GM19395 (cell line): ENCODE measurements at regions not wholly inside any gene's neighbourhood (a gene's known extent, or its start where the extent isn't known, plus 50 kb on each side); places are given as distances from the start of the nearest gene placed in this dataset.

ENCODE experiments used
- ATAC-seq: cut with Tn5 transposase; IDR thresholded peaks from one replicate; pipeline ENCODE4 v1.9.1; 2021; ENCODE audit warnings: mild to moderate bottlenecking, moderate library complexity; ENCODE audit not compliant: unreplicated experiment

GRCh38 chr13:72536714-72537394 is 190.6 kb downstream of the MZT1 start:
- ATAC-seq = no peak

DNA sequence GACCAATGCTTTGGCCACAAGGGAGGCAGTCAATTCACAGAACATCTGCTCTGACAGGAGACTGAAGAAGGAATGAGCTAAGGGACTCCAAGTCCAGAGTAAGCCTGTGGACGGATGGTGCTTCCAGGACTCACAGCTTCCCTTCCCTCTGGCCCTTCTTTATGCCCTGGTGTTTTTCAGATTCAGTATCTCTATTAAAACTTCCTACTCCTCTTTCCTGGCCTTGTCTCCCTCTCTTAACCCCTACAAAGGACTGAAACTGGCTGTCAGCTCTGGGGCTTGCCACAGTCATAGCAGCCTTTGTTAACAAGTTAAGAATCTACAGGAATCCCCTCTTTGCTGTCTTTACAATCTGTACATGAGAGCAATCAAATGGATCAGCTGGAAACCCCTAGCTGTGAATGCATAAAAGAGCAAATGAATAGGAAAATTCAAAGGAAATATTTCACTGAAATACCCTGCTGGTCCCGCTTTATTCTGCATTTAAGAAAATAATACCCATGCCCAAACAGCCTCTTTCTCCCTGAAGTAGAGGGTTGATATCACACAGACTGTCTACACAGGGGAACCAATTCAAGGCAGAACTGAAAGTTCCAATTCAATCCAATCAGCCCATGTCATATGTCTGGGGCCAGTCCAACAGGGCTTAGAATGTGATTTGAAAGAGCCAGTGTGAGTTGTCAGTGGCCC is 192.3 kb downstream of the MZT1 start:
- ATAC-seq = no peak

DNA sequence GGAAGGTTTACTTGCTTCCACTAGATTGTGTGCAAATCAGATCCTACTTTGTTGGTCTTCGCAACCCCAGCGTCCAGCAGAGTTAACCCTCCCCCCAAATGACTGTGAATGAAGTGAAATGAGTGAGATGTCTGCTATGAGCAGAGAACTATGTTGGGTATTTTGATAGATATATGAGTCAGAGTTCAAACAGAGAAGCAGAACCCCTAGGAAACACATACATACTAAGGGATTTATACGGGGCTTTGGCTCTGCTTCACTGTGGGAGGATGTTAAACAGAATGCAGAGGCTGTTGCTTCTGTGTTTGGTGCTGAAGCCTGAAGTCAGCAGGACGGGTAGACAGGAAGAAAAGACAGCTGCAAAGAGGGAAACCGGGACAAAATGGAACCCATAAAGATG is 197.0 kb downstream of the MZT1 start:
- no peak for ATAC-seq

- no peak for ATAC-seq
These were observed 200.1 kb downstream of the MZT1 start for GRCh38 chr13:72527333-72527732.

DNA sequence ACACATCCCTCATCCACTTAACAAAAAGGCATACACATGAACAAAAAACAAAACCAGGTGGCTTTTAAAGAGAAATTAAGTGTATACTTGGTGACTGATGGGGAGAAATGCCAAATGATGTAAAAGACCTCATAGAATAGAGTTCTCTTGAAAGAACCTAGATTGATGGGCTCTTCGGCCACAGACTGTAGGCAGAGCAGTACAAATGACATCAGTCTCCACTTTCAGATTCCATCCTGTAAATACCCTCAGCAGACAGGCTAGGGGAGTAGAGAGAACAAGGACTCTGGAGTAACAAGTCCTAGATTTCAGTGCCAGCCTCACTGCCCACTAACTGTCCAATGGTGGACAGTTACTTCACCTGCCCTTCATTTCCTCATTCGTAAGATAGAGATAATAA is 203.8 kb downstream of the MZT1 start:
- ATAC-seq = no peak

DNA sequence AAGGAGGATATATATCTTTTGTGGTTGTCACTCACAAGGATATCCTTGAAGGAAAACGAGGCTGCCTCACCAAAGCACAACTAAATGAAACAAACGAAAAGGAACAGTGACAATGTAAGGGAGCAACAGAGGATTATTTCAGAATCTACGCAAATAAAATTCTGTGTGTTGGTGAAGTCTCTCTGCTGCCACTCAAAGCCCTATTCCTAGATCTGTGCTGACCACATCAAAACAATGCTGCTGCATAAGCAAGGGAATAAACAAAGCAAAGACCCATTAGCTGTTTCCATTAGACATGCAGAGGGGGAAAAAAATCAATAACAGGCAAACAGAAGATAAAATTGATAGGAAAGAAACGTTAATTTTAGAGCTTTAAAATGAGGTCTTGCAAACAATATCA is 204.4 kb downstream of the MZT1 start:
- no peak for ATAC-seq

DNA sequence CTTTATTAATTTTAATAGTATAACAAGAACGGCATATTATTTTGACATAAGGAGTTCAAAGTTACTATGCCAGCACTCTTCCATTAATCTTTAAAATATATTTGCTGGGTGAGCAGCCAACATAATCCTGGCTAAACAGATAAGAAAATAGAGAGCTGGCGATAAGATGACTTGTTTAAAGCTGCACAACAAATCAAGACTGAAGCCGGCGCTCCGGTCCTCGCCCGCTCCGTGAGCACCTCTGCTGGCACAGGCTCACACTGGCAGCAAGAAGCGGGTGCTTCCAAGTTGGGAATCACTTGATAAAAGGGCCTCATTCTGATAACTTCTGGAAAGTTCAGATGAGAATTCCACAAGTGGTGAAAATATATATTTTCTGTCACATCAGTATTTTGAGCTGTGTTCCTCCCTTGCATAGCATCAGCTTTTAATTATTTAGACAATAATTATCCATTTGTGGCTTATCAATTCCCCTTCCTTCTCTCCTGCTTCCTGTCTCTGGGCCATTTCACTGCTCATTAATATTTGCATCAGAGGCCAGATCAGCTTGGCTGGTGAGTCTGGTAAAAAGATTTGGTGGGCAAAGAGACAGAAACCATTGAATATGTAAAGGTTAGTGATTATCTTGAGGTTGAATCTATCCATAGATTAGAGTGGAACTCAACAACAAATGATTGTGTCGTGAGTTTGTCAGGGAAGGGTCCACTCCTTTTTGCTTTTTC is 205.3 kb downstream of the MZT1 start:
- ATAC-seq = no peak

DNA sequence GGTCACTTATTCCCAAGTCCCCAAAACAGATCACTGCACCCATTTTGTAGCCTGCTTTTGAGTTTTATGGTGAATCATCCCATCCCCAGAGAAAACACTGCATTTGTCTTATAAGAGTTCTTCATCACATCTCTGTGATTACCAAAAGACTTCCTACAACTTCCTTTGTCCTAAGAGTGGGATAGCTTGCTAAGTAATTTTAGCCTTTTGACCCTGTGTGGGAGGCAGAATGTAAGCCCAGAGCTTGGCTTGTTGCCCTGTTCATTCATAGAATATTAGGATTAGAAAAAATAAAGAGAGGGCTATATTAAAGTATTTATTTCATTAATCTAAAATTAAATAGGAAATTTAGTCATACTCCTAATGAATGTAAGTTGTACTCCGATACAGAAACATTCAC is 213.3 kb downstream of the MZT1 start:
- no peak for ATAC-seq

DNA sequence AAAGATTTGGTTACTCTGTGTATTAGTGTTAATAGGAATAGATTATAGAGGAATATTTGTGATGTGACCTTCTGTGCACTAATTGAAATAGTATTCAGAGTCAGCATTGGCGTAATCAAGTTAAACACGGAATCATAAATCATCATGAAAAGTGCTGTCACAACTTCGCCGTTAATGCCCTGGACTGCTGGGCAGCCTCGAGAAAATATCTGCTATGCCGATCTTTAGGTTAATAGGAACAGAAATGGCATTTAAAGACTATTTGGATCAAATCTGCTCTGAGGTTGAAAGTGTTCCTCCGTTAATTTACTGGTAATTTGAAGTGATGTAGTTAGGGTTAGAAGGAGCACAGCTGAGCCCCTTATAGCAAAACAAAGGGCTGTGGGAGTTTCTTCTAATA is 219.0 kb downstream of the MZT1 start:
- ATAC-seq = no peak

GRCh38 chr13:72507416-72508199 is 219.8 kb downstream of the MZT1 start:
- no peak for ATAC-seq

DNA sequence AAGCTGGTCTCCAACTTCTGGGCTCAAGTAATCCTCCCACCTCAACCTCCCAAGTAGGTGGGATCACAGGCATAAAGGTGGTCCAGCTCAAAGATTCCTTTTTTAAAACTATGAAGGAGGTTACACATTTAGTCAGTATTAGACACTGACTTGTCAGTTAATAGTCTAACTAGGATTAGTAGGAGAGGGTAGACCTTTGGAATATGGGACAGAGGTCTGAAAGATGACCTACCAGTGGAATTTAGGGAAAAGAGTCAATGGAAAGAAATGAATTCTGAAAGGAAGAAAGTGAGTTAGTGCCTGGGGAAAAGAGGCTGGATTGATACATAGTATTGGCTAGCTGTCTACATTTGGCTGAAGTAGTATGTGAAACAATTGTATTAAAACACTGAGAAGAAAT is 220.7 kb downstream of the MZT1 start:
- no peak for ATAC-seq

DNA sequence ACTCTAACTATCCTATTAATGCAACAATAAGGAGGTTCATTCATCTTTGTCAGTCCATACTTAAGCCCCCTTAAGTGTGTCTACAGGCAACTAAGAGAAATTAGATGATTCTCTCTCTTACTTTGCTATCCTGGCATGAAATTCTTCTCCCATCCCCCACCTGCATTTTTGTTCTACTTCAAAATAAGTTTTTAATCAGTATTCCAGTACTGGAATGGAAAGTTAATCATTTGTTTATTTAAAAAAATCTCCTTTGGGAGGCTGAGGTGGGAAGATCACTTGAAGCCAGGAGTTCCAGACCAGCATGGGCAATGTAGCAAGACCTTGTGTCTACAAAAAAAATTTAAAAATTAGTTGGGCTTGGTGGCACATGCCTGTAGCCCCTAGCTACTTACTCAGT is 222.1 kb downstream of the MZT1 start:
- no peak for ATAC-seq

DNA sequence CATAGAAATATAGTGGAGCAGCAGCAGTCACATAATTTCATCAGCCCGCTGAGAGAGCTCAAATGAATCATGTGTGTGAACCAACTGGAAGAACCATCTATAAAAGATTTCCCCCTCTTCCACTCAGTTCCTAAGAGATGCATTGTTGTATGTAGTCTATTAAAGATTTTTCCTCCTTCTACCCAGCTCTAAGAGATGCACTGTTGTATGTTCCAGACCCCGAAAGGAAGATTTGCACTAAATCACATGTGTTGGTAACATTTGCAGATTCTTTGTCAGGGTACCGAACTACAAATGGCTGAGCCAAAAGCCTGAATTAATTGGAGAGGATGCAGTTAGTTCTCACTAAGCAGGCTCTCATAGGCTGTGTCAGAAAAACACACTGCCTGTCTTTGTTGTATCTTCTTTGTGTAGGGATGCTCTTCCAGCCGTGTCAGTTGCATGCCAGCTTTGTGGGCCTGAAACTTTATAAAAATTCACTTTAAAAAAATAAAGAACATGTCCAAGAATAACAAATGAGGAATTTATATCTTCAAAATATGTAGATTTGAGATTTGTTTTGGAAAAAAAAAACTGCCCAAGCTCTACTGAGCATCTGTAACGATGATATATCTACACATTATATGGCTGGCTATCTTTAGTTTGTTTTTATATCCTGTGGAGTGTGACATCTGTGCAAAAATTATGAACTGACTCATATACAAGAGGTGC is 223.1 kb downstream of the MZT1 start:
- no peak for ATAC-seq

DNA sequence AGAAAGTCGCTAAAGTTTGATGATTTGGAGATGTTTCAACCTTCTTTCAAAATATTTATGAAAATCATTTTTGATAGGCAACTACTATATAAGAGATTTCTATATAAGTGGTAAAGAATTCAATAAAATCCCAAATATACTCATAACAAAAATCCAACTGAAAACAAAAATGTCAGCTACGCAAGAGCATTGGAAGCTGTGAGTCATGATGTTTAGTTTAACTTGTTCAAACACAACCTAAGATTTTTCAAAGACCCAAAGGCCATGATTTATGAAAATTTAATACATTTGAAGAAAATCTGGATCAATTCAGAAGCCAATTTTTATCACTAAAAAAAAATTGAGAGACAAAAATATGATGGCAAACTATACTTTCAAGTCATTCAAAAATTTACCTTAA is 226.6 kb downstream of the MZT1 start:
- ATAC-seq = no peak

GRCh38 chr13:72495681-72496080 is 231.7 kb downstream of the MZT1 start:
- ATAC-seq = no peak

DNA sequence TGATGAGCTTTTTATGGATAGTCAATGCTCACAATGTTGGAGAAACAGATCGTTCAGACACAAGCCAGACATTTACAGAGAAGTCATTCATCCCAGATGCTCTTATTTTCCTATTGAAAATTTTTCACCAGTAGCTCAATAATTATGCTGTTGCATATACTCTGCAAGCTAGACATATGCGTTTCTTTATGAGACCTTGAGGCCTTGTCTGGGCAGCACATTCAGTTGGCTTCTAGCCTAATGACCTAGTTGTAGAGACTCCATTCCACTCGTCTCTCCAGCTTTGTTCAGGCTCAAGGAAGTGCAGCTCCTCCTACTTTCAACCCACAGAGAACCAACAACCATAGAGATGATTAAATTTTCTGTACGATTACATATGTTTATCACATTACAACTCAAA is 237.7 kb downstream of the MZT1 start:
- no peak for ATAC-seq

DNA sequence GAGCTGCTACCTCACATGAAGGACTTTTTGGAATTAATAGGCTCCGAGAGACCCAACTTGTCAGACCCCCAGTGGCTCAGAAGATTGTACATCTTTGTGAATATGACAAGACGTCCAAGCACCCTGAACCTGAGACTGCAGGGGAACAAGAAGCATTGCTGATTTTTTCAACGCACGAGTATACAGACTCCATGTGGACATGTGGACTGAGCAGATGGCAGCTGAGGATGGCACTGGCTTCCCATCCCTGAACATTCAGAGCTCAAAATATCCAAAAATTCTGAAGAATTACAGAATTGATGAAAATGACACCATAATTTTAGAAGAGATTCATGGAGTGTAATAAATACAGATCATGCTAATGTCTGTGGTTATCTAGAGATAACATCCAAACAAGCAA is 254.1 kb downstream of the MZT1 start:
- no peak for ATAC-seq

- no peak for ATAC-seq
These were observed 257.5 kb downstream of the MZT1 start for GRCh38 chr13:72469906-72470305.

DNA sequence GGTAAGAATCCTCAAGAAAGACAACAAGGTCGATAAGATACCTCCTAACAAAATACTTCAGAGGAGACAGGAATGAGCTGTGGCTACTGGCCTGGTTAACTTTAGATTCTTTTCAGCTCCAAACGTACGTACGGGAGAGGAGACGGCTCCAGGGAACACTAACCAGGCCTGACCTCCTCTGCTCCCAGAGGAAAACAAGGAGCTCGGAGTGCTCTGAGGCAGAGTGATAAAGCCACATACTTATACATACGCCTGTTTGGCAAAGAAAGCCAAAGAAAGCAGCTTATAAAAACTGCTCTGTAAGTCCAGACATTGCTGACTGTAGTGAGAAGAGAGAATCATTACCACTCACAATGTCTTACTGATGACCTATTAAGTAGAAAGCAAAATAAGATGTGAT is 263.9 kb downstream of the MZT1 start:
- ATAC-seq = no peak

DNA sequence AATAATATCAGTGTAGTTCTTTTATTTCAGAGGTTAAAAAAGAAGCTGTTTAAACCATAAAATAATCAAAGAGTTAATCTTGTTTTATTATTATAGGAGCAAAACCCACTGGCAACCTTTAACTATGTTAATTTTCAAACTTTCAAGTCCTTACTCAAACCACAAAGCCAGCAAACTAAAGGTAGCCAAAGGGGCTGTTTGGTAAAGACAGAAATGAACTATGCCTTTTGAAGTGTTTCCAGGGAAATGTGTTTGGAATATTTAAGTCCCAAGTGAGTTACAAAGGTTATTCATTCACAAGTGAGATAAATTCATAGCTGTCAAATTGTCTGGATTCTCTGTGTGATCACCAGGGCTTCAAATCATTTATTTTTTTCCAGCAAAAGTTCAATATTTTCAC is 264.7 kb downstream of the MZT1 start:
- ATAC-seq = no peak

- ATAC-seq = no peak
These were observed 265.3 kb downstream of the MZT1 start for GRCh38 chr13:72462166-72462565.
